GM19395 (cell line): ENCODE measurements at regions not wholly inside any gene's neighbourhood (a gene's known extent, or its start where the extent isn't known, plus 50 kb on each side); places are given as distances from the start of the nearest gene placed in this dataset.

Experiments used
- ATAC-seq: cut with Tn5 transposase; IDR thresholded peaks from one replicate; pipeline ENCODE4 v1.9.1; 2021; ENCODE audit warnings: mild to moderate bottlenecking, moderate library complexity; ENCODE audit not compliant: unreplicated experiment

- ATAC-seq: no peak
Observed at GRCh38 chr7:79877874-79878465, 256.7 kb upstream of the GNAI1 start.

GRCh38 chr7:79876848-79877252 lies 257.8 kb upstream of the GNAI1 start:
- no peak for ATAC-seq

GRCh38 chr7:79874797-79875196 lies 259.8 kb upstream of the GNAI1 start:
- ATAC-seq: no peak

- ATAC-seq: no peak
Observed at GRCh38 chr7:79872176-79872575, 262.5 kb upstream of the GNAI1 start.

- ATAC-seq: no peak
Observed at GRCh38 chr7:79868010-79868409, 266.6 kb upstream of the GNAI1 start.

- ATAC-seq: no peak
Observed at GRCh38 chr7:79862447-79863210, 272.0 kb upstream of the GNAI1 start.

GRCh38 chr7:79855172-79855571 lies 279.5 kb upstream of the GNAI1 start:
- no peak for ATAC-seq

GRCh38 chr7:79854621-79855020 lies 280.0 kb upstream of the GNAI1 start:
- no peak for ATAC-seq

GRCh38 chr7:79837915-79838314 lies 296.7 kb upstream of the GNAI1 start:
- ATAC-seq: no peak

- ATAC-seq: no peak
Observed at GRCh38 chr7:79833616-79834015, 301.0 kb upstream of the GNAI1 start.

GRCh38 chr7:79828866-79829265 lies 305.8 kb upstream of the GNAI1 start:
- no peak for ATAC-seq

- no peak for ATAC-seq
Observed at GRCh38 chr7:79823246-79823951, 311.2 kb upstream of the GNAI1 start.

- ATAC-seq: no peak
Observed at GRCh38 chr7:79822620-79823240, 311.9 kb upstream of the GNAI1 start.

- no peak for ATAC-seq
Observed at GRCh38 chr7:79820387-79820786, 314.2 kb upstream of the GNAI1 start.

GRCh38 chr7:79810916-79811315 lies 323.7 kb upstream of the GNAI1 start:
- ATAC-seq: no peak

- no peak for ATAC-seq
Observed at GRCh38 chr7:79806161-79806734, 328.4 kb upstream of the GNAI1 start.

- no peak for ATAC-seq
Observed at GRCh38 chr7:79790656-79791262, 337.3 kb upstream of the MAGI2 start.

GRCh38 chr7:79789584-79790345 lies 336.3 kb upstream of the MAGI2 start:
- ATAC-seq: no peak

- ATAC-seq: no peak
Observed at GRCh38 chr7:79787623-79788022, 334.2 kb upstream of the MAGI2 start.

GRCh38 chr7:79787096-79787495 lies 333.6 kb upstream of the MAGI2 start:
- no peak for ATAC-seq
